Neural progenitor cell (in vitro differentiated cells): ENCODE measurements at regions not wholly inside any gene's neighbourhood (a gene's known extent, or its start where the extent isn't known, plus 50 kb on each side); places are given as distances from the start of the nearest gene placed in this dataset.

ENCODE experiments used
- CTCF ChIP-seq: fragments of 200-600 bp; sonication (generic); IDR thresholded peaks from 2 replicates; pipeline ENCODE4 v1.5.1; 2017; ENCODE audit warnings: antibody characterized with exemption, mild to moderate bottlenecking
- EZH2 ChIP-seq: fragments of 200-600 bp; sonication (generic); IDR thresholded peaks from 2 replicates; pipeline ENCODE4 v1.6.1; 2017; ENCODE audit warnings: antibody characterized with exemption, mild to moderate bottlenecking, moderate library complexity

- no peak for TF ChIP-seq CTCF
- TF ChIP-seq EZH2 = no peak
These were observed 903.9 kb upstream of the MAP3K7 start for GRCh38 chr6:91490671-91491301.
